ENCODE measurements at regions not wholly inside any gene's neighbourhood (a gene's known extent, or its start where the extent isn't known, plus 50 kb on each side); places are given as distances from the start of the nearest gene placed in this dataset.
"Not testable (repeated sequence)": the region's sequence is repeated elsewhere in the genome, so short reads cannot be mapped to it uniquely, and the experiment has no call there.

DNA sequence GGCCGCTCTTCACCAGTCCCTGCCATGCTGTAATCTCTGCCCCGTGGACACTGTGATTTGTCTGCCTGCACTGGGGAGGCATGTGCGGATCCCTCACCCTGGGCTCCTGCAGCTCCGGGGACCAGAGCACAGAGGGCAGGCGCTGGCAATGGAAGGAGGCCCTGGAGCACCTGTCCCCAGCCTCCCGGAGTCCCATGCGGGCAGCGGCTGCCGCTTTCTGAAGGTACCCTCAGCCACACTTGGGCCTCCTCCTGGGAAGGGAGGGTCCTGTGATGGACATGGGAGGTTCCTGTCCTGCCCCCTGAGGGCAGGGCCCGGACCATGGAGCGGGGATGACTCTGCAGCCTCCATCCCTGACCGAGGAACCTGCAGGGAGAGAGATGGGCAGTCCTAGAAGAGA lies 297.4 kb upstream of the SFSWAP start:
- no TSS peak for BruUV-seq (replicated peaks)
- POLR2A ChIA-PET, result no interaction called here

DNA sequence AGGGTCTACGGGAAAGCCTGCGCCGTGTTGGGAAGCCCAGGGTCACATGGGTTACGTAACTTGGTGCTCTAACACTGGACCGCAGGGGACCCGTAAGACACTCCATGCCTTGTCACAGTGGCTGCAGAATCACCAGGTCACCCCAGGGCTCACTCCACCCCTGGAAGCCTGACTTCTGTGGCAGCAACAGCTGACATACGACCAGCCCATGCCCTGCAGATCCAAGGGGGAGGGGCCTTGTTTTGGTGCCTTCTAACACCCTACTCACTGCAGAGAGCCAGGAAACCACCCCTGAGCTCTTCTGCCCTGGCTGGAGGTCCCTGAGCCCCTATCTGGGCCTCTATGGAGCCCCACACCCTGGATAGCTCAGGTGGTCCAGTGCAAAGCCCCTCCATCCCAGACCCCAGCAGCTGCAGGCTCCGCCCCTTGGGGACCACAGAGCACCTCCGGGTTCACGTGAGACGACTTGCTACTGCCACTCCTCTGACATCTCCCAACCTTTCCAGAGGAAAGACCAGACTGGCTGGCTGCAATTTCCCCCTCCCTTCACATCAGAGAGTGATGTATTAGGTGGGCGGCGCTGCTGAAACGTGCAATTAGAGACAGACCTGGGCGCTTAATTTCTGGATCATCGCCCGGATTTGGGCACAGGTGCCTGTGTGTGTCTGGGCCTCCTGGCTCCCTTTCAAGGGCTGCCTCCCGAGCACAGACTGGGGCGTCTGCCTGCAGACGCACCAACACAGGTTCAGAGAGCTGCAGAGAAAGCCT lies 296.6 kb upstream of the SFSWAP start:
- CTCF ChIA-PET, result interaction anchor here (1.2 kb wide), 1 partner anchor 282 kb away, joined by 3 read pairs; no protein-coding TSS in a partner anchor
- intact Hi-C loops (cut with micrococcal nuclease); POLR2A ChIA-PET; DNase-seq (ENCODE audit: unreplicated experiment); H3K36me3 Mint-ChIP-seq (ENCODE audit: insufficient read depth, unreplicated experiment); H3K4me3 Mint-ChIP-seq (ENCODE audit: unreplicated experiment); BruUV-seq (replicated peaks); H3K9me3 Mint-ChIP-seq (ENCODE audit: unreplicated experiment); H3K4me1 Mint-ChIP-seq (ENCODE audit: insufficient read depth, unreplicated experiment); H3K27ac Mint-ChIP-seq (ENCODE audit: low read depth, unreplicated experiment): not testable (repeated sequence)
- H3K27me3 Mint-ChIP-seq (ENCODE audit: insufficient read depth, unreplicated experiment), result peaks cover 41% of the 10 kb centered on the region

More for the DNA sequence above, 297.4 kb upstream of the SFSWAP start:
- Mint-ChIP-seq H3K27me3 (ENCODE audit: insufficient read depth, unreplicated experiment) (peaks cover 42% of the 10 kb centered on the region), H3K4me3 (ENCODE audit: unreplicated experiment) (no peak overlapping the region), H3K27ac (ENCODE audit: low read depth, unreplicated experiment) (no peak overlapping the region), H3K36me3 (ENCODE audit: insufficient read depth, unreplicated experiment) (no peaks in the 10 kb centered on the region), H3K9me3 (ENCODE audit: unreplicated experiment) (no peaks in the 10 kb centered on the region), H3K4me1 (ENCODE audit: insufficient read depth, unreplicated experiment) (no peaks in the 10 kb centered on the region)
- TF ChIP-seq, protein P1, sequence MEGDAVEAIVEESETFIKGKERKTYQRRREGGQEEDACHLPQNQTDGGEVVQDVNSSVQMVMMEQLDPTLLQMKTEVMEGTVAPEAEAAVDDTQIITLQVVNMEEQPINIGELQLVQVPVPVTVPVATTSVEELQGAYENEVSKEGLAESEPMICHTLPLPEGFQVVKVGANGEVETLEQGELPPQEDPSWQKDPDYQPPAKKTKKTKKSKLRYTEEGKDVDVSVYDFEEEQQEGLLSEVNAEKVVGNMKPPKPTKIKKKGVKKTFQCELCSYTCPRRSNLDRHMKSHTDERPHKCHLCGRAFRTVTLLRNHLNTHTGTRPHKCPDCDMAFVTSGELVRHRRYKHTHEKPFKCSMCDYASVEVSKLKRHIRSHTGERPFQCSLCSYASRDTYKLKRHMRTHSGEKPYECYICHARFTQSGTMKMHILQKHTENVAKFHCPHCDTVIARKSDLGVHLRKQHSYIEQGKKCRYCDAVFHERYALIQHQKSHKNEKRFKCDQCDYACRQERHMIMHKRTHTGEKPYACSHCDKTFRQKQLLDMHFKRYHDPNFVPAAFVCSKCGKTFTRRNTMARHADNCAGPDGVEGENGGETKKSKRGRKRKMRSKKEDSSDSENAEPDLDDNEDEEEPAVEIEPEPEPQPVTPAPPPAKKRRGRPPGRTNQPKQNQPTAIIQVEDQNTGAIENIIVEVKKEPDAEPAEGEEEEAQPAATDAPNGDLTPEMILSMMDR (IDR thresholded peaks at IDR 0.05; ENCODE audit: unreplicated experiment), result no peak
- CTCF ChIA-PET, result no interaction called here
- DNase-seq (ENCODE audit: unreplicated experiment), result no peak
- intact Hi-C loops (cut with micrococcal nuclease), result no loop called here

DNA sequence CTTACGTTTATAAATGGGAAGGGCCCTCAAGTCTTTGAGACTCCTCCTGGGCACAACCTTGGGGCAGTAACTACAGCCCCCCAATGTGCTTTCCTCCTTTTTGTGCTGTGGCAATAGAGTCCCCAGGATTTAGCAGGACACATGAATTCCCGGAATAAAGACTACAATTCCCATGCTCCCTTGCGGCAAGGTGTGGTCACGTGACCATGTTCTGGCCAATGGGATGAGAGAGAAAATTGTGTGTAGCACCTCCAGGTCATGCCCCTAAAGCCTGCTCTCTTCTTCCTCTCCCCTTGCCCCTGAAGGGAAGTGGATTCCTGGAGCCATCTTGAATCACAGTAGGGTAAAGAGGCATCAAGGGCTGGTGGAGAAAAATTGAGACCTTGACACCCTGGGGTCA lies 295.1 kb upstream of the SFSWAP start:
- H3K9me3 Mint-ChIP-seq (ENCODE audit: unreplicated experiment), result no peaks in the 10 kb centered on the region
- intact Hi-C loops (cut with micrococcal nuclease), result no loop called here
- H3K27ac Mint-ChIP-seq (ENCODE audit: low read depth, unreplicated experiment), result no peak overlapping the region
- no peak overlapping the region for H3K4me3 Mint-ChIP-seq (ENCODE audit: unreplicated experiment)
- H3K36me3 Mint-ChIP-seq (ENCODE audit: insufficient read depth, unreplicated experiment), result no peaks in the 10 kb centered on the region
- DNase-seq (ENCODE audit: unreplicated experiment), result peak; percentile 38
- no TSS peak for BruUV-seq (replicated peaks)
- POLR2A ChIA-PET, result interaction anchor here (1.5 kb wide), 1 partner anchor 10 kb away, joined by 4 read pairs; no protein-coding TSS in a partner anchor
- TF ChIP-seq, protein P1 (IDR thresholded peaks at IDR 0.05; ENCODE audit: unreplicated experiment), result no peak
- peaks cover 30% of the 10 kb centered on the region for H3K27me3 Mint-ChIP-seq (ENCODE audit: insufficient read depth, unreplicated experiment)
- CTCF ChIA-PET, result interaction anchor here (0.7 to 1.2 kb wide), 2 partner anchors 174 to 284 kb away, joined by 3 read pairs; no protein-coding TSS in a partner anchor
- no peaks in the 10 kb centered on the region for H3K4me1 Mint-ChIP-seq (ENCODE audit: insufficient read depth, unreplicated experiment)

DNA sequence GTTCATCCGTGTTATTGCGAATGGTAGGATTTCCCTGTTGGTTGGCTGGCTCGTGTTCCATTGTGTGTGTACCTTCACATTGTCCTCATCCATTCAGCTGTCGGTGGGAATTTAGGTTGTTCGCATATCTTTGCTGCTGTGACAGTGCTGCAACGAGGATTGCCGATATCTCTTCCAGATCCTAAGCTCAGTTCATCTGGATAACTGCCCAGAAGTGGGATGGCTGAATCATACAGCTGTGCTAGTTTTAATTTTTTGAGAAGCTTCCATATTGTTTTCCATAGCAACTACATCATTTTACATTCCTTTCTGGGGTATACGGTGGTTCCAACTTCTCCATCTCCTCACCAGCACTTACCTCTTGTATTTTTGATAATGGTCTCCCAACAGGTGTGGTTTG lies 292.8 kb upstream of the SFSWAP start:
- no peak overlapping the region for H3K4me3 Mint-ChIP-seq (ENCODE audit: unreplicated experiment)
- TF ChIP-seq, protein P1 (IDR thresholded peaks at IDR 0.05; ENCODE audit: unreplicated experiment), result no peak
- BruUV-seq (replicated peaks), result no TSS peak
- H3K4me1 Mint-ChIP-seq (ENCODE audit: insufficient read depth, unreplicated experiment), result no peaks in the 10 kb centered on the region
- H3K27ac Mint-ChIP-seq (ENCODE audit: low read depth, unreplicated experiment), result no peak overlapping the region
- POLR2A ChIA-PET, result no interaction called here
- no peaks in the 10 kb centered on the region for H3K36me3 Mint-ChIP-seq (ENCODE audit: insufficient read depth, unreplicated experiment)
- peaks cover 11% of the 10 kb centered on the region for H3K27me3 Mint-ChIP-seq (ENCODE audit: insufficient read depth, unreplicated experiment)
- H3K9me3 Mint-ChIP-seq (ENCODE audit: unreplicated experiment), result no peaks in the 10 kb centered on the region
- intact Hi-C loops (cut with micrococcal nuclease), result no loop called here
- no peak for DNase-seq (ENCODE audit: unreplicated experiment)
- CTCF ChIA-PET, result interaction anchor here (0.7 kb wide), 1 partner anchor 138 kb away, joined by 3 read pairs; no protein-coding TSS in a partner anchor

Measured in MCF 10A (cell line).